Endothelial cell of umbilical vein (primary cell): ENCODE measurements at regions not wholly inside any gene's neighbourhood (a gene's known extent, or its start where the extent isn't known, plus 50 kb on each side); places are given as distances from the start of the nearest gene placed in this dataset.

Experiments
- BruUV-seq: library from RNA; stranded (reverse); fragments of 400-500 nt; replicated peaks from 2 replicates; lab custom pipeline; 2021; lab: Mats Ljungman, UMichigan
- CTCF ChIA-PET: fragments of 300-600, 350-600 bp; sonication (Branson Sonifier 250); formaldehyde crosslinking; loops from one replicate; lab custom pipeline; 2021; ENCODE audit warnings: antibody characterized with exemption, inconsistent platforms; lab: Charles Lee
- POLR2A ChIA-PET: fragments of 300-600, 350-600 bp; sonication (Branson Sonifier 250); formaldehyde crosslinking; loops from one replicate; lab custom pipeline; 2021; ENCODE audit warnings: antibody characterized with exemption, inconsistent platforms; lab: Charles Lee
- DNase-seq: peaks from one replicate; pipeline ENCODE4 v3.0.0-alpha.2; 2011; ENCODE audit warnings: low read depth, low spot score
- FAIRE-seq: peaks from 2 replicates; lab custom pipeline; 2011; peaks lifted over from hg19 to GRCh38; lab: Jason Lieb, UNC
- H2AFZ ChIP-seq: 2 replicates; pipeline ENCODE4 v1.6.0; 2012; ENCODE audit warnings: low read depth, low read length, control low read depth, inconsistent platforms
- H3K27ac ChIP-seq: 2 replicates; pipeline ENCODE4 v1.5.1; 2011; ENCODE audit warnings: low read depth, mild to moderate bottlenecking, control low read depth, low read length, moderate library complexity; ENCODE audit not compliant: insufficient read depth
- H3K27me3 ChIP-seq, 2 experiments: 2 replicates each; pipeline versions ENCODE4 v1.6.0 to v1.6.1; 2011; ENCODE audit warnings: low read length in 2 of 2, mixed read lengths in 1 of 2; ENCODE audit not compliant: control insufficient read depth in 2 of 2, insufficient read depth in 2 of 2
- H3K36me3 ChIP-seq, 2 experiments: 2 replicates in 1 of 2; 3 replicates in 1 of 2; pipeline ENCODE4 v1.5.1; 2011; ENCODE audit warnings: low read length in 2 of 2, mild to moderate bottlenecking in 1 of 2, moderate library complexity in 1 of 2; ENCODE audit not compliant: control insufficient read depth in 2 of 2, insufficient read depth in 2 of 2; ENCODE audit errors: extremely low read depth in 1 of 2
- H3K4me1 ChIP-seq: 3 replicates; pipeline ENCODE4 v1.5.1; 2011; ENCODE audit warnings: mild to moderate bottlenecking, low read length; ENCODE audit not compliant: control insufficient read depth, insufficient read depth; ENCODE audit errors: extremely low read depth
- H3K4me2 ChIP-seq: 2 replicates; pipeline ENCODE4 v1.6.1; 2011; ENCODE audit warnings: low read length, control low read depth, mixed read lengths; ENCODE audit not compliant: insufficient read depth
- H3K4me3 ChIP-seq, 3 experiments: fragments of 200-600 bp in 1 of 3; sonication (generic), shearing (Covaris generic) in 1 of 3; replicated peaks in 1 of 3; 2 replicates each; pipeline ENCODE4 v1.5.1; 2011 to 2016; ENCODE audit warnings: control low read depth in 3 of 3, low read length in 3 of 3, mild to moderate bottlenecking in 2 of 3, inconsistent platforms in 1 of 3, low read depth in 1 of 3, moderate library complexity in 1 of 3; ENCODE audit not compliant: insufficient read depth in 1 of 3
- H3K79me2 ChIP-seq: 2 replicates; pipeline ENCODE4 v1.6.0; 2012; ENCODE audit warnings: low read length, inconsistent platforms; ENCODE audit not compliant: control insufficient read depth, insufficient read depth
- H3K9ac ChIP-seq: replicated peaks from 2 replicates; pipeline ENCODE3; 2011; ENCODE audit warnings: low read length, control low read depth; ENCODE audit not compliant: insufficient read depth; ENCODE audit errors: extremely low read depth
- H3K9me1 ChIP-seq: replicated peaks from 3 replicates; pipeline ENCODE4 v1.6.0; 2011; ENCODE audit warnings: mild to moderate bottlenecking, low read length; ENCODE audit not compliant: control insufficient read depth, insufficient read depth; ENCODE audit errors: extremely low read depth
- H3K9me3 ChIP-seq: replicated peaks from 2 replicates; pipeline ENCODE4 v1.5.1; 2012; ENCODE audit warnings: low read length, inconsistent platforms; ENCODE audit not compliant: control insufficient read depth, insufficient read depth
- H4K20me1 ChIP-seq: replicated peaks from 2 replicates; pipeline ENCODE3; 2011; ENCODE audit warnings: mild to moderate bottlenecking, low read length; ENCODE audit not compliant: control insufficient read depth, insufficient read depth; ENCODE audit errors: extremely low read depth
- CTCF ChIP-seq, 2 donors: IDR thresholded peaks; 1 replicate in 1 of 2; 2 replicates in 1 of 2; pipeline ENCODE4 v1.5.1; 2011; ENCODE audit warnings: low read length in 2 of 2, mild to moderate bottlenecking in 2 of 2, moderate library complexity in 2 of 2, control low read depth in 1 of 2, inconsistent platforms in 1 of 2, low read depth in 1 of 2; ENCODE audit not compliant: insufficient read depth in 1 of 2; ENCODE audit errors: extremely low read depth in 1 of 2
- EZH2 ChIP-seq: IDR thresholded peaks from 2 replicates; pipeline ENCODE4 v1.6.1; 2012; ENCODE audit warnings: borderline replicate concordance, low read depth, mild to moderate bottlenecking, moderate library complexity, low read length, inconsistent platforms; ENCODE audit not compliant: severe bottlenecking
- FOS ChIP-seq: IDR thresholded peaks from 2 replicates; pipeline ENCODE4 v1.6.1; 2011; ENCODE audit warnings: mild to moderate bottlenecking, low read length, moderate library complexity, borderline replicate concordance; ENCODE audit not compliant: insufficient read depth
- GATA2 ChIP-seq: IDR thresholded peaks from 2 replicates; pipeline ENCODE4 v1.7.0; 2011; ENCODE audit warnings: low read depth, mild to moderate bottlenecking, moderate library complexity, mixed read lengths, low read length; ENCODE audit not compliant: insufficient read length, insufficient read depth
- JUN ChIP-seq: IDR thresholded peaks from 2 replicates; pipeline ENCODE4 v1.6.1; 2011; ENCODE audit warnings: borderline replicate concordance, low read depth; ENCODE audit not compliant: insufficient read length, insufficient read depth
- MAX ChIP-seq: IDR thresholded peaks from 2 replicates; pipeline ENCODE4 v1.6.1; 2011; ENCODE audit not compliant: insufficient read depth, insufficient read length
- MYC ChIP-seq: IDR thresholded peaks from one replicate; pipeline ENCODE4 v1.6.1; 2011; ENCODE audit warnings: mild to moderate bottlenecking, low read depth, low read length
- POLR2A ChIP-seq: IDR thresholded peaks from 2 replicates; pipeline ENCODE4 v1.6.1; 2012; ENCODE audit warnings: low read depth, mild to moderate bottlenecking, control low read depth, low read length
- POLR2AphosphoS5 ChIP-seq: IDR thresholded peaks from 2 replicates; pipeline ENCODE4 v1.6.1; 2012; ENCODE audit warnings: low read depth, mild to moderate bottlenecking, control low read depth, low read length, moderate library complexity; ENCODE audit not compliant: insufficient read depth
- dilution Hi-C: fragments of 300-500 bp; cut with MboI; formaldehyde crosslinking; loops from one replicate; pipeline ENCODE4 v1.15.0; 2019; ENCODE audit warnings: low sequenced_read_pairs; ENCODE audit not compliant: extremely low pct_ligation_motif_present
- intact Hi-C: fragments of 100-400 bp; cut with micrococcal nuclease; formaldehyde crosslinking; loops from one replicate; pipeline ENCODE4 v1.10.0; 2022

GRCh38 chr10:59578741-59579140 lies 130.9 kb downstream of the SLC16A9 start:
- Histone ChIP-seq H3K9me1 (no peaks in the 10 kb centered on the region), H3K9me3 (no peaks in the 10 kb centered on the region), H3K36me3 (no peaks in the 10 kb centered on the region), H4K20me1 (no peaks in the 10 kb centered on the region), H3K79me2 (no peaks in the 10 kb centered on the region), H3K4me1 (no peaks in the 10 kb centered on the region), H3K27me3 (no peaks in the 10 kb centered on the region), H2AFZ (no peak overlapping the region), H3K4me2 (no peak overlapping the region), H3K4me3 (no peak overlapping the region), H3K9ac (no peak overlapping the region), H3K27ac (no peak overlapping the region)
- CTCF ChIA-PET, result no interaction called here
- BruUV-seq, result no TSS peak
- no peak for FAIRE-seq
- TF ChIP-seq MAX (no peak), JUN (no peak), CTCF (IDR thresholded peaks at IDR 0.05; ENCODE audit: extremely low read depth in 1 of 2, insufficient read depth in 1 of 2, low read depth in 1 of 2, low read length in 2 of 2) (no peak), POLR2A (no peak), POLR2AphosphoS5 (no peak), GATA2 (no peak), EZH2 (no peak), FOS (no peak), MYC (no peak)
- dilution Hi-C loops (no loop called here), intact Hi-C loops (loop anchor here (5.0 kb wide), 1 partner anchor 41 kb away; no protein-coding TSS in a partner anchor)
- no peak for DNase-seq
- POLR2A ChIA-PET, result no interaction called here
